Renal cortical epithelial cell (primary cell): ENCODE measurements at regions not wholly inside any gene's neighbourhood (a gene's known extent, or its start where the extent isn't known, plus 50 kb on each side); places are given as distances from the start of the nearest gene placed in this dataset.
"Not testable (repeated sequence)": the region's sequence is repeated elsewhere in the genome, so short reads cannot be mapped to it uniquely, and the experiment has no call there.

Experiments used
- DNase-seq: peaks from one replicate; pipeline ENCODE4 v3.0.0-alpha.2; 2011; ENCODE audit warnings: low read depth

- no peak for DNase-seq
Measured at GRCh38 chr1:58934706-58935105, 150.9 kb upstream of the JUN start.

- no peak for DNase-seq
Measured at GRCh38 chr1:58936973-58937372, 153.1 kb upstream of the JUN start.

- no peak for DNase-seq
Measured at GRCh38 chr1:58939146-58939545, 155.3 kb upstream of the JUN start.

- DNase-seq: no peak
Measured at GRCh38 chr1:58939666-58940370, 156.0 kb upstream of the JUN start.

DNA sequence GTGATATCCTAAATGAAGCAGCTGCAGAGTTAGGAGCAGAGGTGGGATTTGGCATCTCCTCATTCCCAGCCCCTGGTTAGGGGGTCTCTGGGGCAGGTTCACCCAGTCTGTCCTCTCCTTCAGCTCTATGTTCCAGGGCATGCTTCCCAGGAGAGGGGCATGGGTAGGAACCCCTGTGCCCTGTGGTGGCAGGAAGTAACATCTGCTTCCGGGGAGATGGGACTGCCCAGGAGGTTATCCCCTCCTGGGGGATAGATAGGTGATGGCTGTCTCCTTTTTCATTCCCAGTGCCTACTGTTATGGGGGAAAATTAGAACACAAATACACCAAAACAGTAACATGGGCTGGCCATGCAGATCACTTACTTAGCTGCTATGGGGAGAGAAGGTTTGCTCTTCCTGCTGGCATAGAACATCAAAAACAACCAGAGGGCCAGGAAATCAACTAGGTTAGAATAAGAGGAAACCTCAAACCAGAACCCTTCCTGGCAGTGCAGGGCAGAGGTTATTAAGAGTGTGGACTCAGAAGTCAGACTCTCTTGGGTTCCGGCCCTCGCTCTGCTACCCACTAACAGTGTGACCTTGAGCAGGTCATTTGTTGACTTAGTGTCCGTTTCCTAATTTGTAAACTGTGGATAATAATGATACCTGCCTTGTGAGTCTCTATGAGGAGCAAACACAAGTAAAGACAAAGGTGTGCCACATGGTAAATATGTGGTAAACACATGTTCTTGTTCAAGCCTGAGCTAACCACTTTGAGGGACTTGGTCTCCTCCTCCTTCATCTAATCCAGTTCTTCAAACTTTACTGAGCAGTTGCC lies 157.8 kb upstream of the JUN start:
- DNase-seq: no peak

- DNase-seq: no peak
Measured at GRCh38 chr1:58942759-58943191, 158.9 kb upstream of the JUN start.

DNA sequence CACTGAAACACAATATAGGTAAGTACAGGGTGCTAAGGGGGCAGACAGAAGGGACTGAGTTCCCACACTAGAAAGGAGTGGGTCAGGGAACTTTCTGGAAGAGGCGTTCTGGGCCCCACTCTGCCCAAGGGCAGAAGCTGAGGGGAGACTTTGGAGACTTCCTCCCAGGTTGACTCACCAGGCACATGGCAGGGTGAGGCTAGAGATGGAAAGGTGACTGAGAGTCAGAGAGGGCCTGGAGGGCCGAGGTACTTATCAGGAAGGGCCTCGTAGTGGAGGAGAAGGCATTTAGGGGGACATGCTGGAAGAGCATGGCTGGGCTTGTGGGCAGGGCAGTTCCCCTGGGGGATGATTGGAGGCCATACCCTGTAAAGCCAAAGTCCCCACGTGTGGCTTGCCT lies 159.9 kb upstream of the JUN start:
- no peak for DNase-seq

DNA sequence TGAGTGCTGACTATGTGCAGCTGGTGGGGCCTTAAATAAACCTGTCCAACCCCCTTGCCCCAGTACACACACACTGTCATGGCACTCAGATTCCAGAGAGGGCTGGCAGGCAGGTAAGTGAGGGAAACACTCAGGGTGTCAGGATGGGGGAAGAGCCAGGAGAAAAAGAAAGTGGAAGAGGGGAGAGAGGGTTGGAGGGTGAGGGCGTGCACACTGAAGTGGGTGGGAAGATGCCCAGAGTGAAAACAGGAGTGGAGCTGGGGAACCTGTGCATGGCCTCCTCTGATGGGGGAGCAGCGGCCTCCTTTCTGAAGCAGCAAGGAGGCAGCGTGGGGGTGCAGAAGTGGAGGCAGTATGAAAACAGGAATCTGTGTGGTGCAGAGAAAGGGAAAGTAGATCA lies 160.6 kb upstream of the JUN start:
- DNase-seq: no peak

DNA sequence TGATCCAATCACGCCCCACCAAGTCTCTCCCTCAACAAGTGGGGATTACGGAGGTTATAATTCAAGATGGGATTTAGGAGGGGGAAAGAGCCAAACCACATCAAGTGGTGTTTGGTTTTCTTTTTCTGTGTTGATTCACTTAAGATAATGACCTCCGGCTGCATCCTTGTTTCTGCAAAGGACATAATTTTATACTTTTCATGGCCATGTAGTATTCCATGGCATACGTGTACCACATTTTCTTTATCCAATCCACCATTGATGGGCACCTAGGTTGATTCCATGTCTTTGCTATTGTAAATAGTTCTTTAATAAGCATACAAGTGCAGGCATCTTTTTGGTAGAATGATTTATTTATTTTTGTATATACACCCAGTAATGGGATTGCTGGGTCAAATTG lies 162.5 kb upstream of the JUN start:
- DNase-seq: no peak

GRCh38 chr1:58948671-58949070 lies 164.8 kb upstream of the JUN start:
- DNase-seq: no peak

DNA sequence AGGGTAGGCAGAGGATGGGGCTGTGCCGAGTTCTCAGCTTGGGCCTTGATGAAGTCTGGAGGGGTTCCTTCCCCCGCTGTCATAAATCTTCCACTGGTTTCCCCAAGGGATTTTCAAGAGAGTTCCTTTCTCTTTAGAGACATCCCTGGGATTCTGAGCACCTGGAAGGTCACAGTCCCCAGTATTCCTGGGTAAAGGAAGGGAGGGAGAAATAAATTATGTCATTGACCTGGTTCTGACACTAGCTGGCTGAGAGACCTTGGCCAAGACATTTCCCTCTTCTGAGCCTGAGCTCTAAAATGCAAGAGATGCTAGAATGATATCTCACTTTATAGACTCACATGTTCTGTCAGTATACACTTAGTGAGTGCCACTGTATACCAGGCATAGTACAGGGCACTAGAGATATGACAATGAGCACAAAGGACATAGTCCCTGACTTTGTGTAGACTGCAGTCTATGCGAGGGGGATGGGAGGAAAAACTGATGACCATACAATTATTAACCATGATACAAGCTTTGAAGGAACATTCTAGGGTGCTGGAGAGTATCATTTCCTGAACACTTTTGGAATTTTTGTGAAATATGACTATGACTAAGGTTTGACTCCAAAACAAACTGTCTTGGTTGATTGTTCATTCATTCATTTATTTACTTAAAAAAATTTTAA lies 165.8 kb upstream of the JUN start:
- no peak for DNase-seq

DNA sequence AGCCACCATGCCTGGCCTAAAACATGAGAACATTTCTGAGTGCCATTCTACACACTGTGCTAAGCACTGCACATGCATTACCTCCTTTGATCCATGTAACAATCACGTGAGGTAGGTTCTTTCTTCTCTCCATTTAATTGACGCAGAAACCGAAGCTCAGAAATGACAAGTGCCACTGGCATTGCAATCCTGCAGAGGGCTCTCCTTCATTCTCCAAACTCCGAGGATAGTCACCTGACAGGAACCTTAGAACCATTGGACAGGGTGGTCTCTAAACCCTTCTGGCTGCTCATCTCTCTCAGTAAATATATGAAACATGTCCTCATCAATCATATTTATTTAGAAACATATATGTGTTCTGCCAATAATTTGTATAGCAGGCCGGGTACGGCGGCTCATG lies 167.1 kb upstream of the JUN start:
- DNase-seq: no peak

GRCh38 chr1:58953951-58954350 lies 170.1 kb upstream of the JUN start:
- DNase-seq: not testable (repeated sequence)

DNA sequence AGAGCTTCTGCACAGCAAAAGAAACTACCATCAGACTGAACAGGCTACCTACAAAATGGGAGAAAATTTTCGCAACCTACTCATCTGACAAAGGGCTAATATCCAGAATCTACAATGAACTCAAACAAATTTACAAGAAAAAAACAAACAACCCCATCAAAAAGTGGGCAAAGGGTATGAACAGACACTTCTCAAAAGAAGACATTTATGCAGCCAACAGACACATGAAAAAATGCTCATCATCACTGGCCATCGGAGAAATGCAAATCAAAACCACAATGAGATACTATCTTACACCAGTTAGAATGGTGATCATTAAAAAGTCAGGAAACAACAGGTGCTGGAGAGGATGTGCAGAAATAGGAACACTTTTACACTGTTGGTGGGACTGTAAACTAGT lies 179.4 kb upstream of the JUN start:
- DNase-seq: not testable (repeated sequence)

GRCh38 chr1:58964428-58964827 lies 180.6 kb upstream of the JUN start:
- no peak for DNase-seq

GRCh38 chr1:58964880-58965279 lies 181.0 kb upstream of the JUN start:
- DNase-seq: peak; percentile 75

DNA sequence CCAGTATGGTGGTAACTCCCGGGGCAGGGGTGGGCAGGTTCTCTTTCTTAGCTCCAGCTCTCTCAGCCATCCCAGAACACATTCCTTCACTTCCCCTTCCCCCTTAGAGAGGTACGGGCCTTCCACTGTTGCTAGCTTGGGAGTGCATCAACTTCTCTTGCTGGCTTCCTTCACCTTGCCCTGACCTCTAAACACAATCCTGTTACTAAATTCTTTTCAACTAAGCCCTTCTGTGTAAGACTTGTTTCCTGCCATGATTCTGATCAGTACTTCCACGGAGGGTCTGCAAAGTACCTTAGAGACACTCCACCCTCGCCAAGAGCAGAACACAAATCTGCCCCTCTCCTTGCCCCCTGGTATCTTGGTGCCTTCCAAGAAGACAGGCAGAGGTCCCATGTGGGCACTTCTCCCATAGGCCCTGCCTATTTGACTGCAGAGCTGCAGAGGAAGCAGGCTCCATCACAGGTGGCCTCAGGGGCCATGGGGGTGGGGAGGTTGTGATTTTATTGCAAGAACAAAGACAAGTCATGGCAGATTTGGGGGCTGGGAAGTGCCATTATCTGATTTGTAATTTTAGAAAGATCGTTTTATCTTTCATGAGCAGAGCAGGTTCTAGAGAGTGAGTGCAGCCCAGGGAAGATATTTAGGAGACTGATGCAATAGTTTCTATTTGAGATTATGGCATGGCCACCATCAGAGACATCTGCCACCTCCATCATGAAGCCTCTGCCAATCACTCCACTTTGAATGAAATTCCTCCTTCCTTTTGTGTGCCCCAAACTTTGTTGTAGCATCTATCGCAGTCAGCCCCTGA lies 182.5 kb upstream of the JUN start:
- DNase-seq: no peak

DNA sequence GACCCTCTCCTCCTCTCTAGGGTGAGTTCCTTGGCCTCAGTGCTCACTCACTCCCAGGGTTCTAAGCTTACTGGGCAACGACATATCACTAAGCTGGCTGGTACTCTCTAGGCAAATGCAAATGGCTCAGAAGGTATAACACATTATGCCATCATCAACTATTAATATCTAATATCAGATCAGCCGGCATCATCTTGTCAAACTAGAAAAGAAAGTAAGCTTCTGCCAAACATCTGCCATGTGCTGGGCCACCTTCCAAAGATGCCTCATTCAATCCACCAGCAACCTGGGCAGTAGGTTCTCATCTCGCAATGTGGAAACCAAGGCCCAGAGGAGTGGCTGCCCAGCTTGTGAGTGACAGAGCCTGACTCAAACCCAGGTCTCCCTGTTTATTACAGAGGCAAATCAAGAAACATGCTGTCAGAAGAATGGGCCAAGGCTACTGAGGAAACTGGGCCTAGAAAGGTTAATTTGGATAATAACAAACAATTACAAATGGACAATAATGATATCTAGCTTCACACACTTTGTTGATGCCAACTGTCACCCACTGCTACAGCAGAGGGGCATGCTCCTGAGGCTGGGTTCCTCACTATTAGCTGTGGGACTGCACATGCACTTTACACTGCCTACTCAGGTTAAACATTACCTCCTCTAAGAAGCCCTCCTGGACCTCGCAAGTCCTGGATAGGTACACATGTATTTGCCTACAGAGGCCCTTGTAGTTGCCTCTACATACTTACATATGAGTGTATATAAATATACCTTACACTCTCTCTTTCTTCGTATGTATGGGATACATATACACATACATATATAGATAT lies 183.3 kb upstream of the JUN start:
- DNase-seq: no peak

- DNase-seq: peak; percentile 92
Measured at GRCh38 chr1:58968360-58968952, 184.6 kb upstream of the JUN start.

GRCh38 chr1:58969176-58969575 lies 185.3 kb upstream of the JUN start:
- not testable (repeated sequence) for DNase-seq
